NCI-H2227 treated with DMSO at 0.1 percent for 48 hours (cell line): ENCODE measurements at regions not wholly inside any gene's neighbourhood (a gene's known extent, or its start where the extent isn't known, plus 50 kb on each side); places are given as distances from the start of the nearest gene placed in this dataset.

Source experiments
- DNase-seq: peaks from one replicate; lab custom pipeline; 2025; lab: John Stamatoyannopoulos, UW

GRCh38 chr3:9301091-9301490 is 51.6 kb upstream of the SRGAP3 start:
- no peak for DNase-seq

GRCh38 chr3:9301798-9302197 is 52.4 kb upstream of the SRGAP3 start:
- DNase-seq, result no peak

- peak; percentile 78 for DNase-seq
Measured at GRCh38 chr3:9302425-9303181, 53.2 kb upstream of the SRGAP3 start.

GRCh38 chr3:9308298-9308990 is 54.4 kb upstream of the THUMPD3 start:
- DNase-seq, result peak; percentile 17

- DNase-seq, result no peak
Measured at GRCh38 chr3:9310043-9310442, 52.8 kb upstream of the THUMPD3 start.

- no peak for DNase-seq
Measured at GRCh38 chr3:9311228-9311627, 51.6 kb upstream of the THUMPD3 start.
